GM18498 (cell line): ENCODE measurements at regions not wholly inside any gene's neighbourhood (a gene's known extent, or its start where the extent isn't known, plus 50 kb on each side); places are given as distances from the start of the nearest gene placed in this dataset.
A peak's percentile ranks its signal among the peaks of the same experiment; 100 is the strongest.

Source experiments
- ATAC-seq: cut with Tn5 transposase; IDR thresholded peaks from one replicate; pipeline ENCODE4 v1.9.1; 2021; ENCODE audit warnings: mild to moderate bottlenecking, moderate library complexity; ENCODE audit not compliant: unreplicated experiment

- ATAC-seq: no peak
Observed at GRCh38 chr2:81550277-81550676, 1245.7 kb upstream of the LRRTM1 start.

DNA sequence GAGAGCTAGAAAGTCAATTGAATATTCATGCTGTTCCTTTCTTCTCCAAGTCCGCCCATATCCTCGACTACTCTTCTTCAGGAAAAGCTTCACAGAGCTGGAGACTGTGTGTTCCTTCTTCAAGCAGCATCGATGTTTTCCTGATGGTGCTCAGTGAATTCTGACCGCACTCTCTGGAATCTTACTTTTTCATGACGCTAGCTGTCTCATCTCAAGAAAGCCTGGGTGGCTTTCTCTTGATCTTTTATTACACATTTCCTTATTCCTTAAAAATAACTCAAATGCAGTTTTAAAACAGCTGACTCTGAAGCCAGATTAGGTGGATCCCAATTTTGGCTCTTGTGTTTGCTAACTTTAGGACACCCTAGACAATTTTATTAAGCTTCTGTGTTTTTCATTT lies 1245.1 kb upstream of the LRRTM1 start:
- ATAC-seq: no peak

GRCh38 chr2:81545626-81546025 lies 1241.1 kb upstream of the LRRTM1 start:
- ATAC-seq: no peak

GRCh38 chr2:81542119-81542518 lies 1237.6 kb upstream of the LRRTM1 start:
- no peak for ATAC-seq

GRCh38 chr2:81529944-81530343 lies 1225.4 kb upstream of the LRRTM1 start:
- no peak for ATAC-seq

DNA sequence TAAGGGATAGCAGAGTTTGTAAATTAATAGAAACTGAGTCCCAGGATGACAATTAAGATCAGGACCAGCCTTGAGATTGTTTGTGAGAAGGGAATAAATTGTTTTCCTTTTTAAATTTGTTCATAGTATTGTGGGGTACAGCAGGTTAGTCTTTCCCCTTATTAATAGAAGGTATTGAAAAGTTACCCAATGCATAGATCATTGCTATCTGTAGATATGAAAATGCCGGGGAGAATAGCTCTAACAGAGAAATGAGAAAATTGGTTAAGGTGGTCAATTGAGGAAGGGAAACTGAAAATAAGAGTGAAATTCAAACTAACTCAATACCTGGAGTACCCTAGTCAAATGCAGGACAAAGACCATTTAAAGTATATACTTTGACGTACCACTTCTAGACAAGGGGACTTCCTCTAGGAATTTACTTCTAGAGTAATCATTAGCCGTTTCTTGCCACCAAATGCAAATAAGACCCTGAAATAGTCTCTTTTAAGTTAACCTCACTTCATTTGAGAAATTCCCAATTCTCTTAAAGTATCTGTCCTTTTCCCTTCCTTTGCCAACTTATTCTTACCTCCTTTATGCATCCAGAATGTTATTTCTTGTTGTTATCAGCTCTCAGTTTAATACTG lies 1224.4 kb upstream of the LRRTM1 start:
- peak; percentile 54 for ATAC-seq

DNA sequence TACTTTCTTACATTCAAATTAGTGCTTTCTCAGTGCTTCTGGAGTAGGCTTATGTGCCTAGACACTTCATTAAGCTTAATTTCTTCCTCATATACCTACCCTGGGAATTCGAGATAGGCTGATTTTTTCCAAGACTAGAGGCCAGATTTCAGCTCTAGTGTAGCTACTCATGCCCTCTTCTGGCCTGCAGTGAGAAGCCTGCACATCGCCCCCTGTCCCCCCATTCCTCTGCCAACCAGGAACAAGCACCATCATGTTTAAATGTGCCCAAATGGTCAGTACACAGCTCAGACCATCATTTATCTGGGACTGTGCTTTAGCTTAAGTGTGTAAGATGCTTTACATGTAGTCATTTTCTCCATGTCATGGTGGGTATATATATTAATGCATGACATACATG lies 1218.8 kb upstream of the LRRTM1 start:
- no peak for ATAC-seq

GRCh38 chr2:81513328-81513727 lies 1208.8 kb upstream of the LRRTM1 start:
- no peak for ATAC-seq

DNA sequence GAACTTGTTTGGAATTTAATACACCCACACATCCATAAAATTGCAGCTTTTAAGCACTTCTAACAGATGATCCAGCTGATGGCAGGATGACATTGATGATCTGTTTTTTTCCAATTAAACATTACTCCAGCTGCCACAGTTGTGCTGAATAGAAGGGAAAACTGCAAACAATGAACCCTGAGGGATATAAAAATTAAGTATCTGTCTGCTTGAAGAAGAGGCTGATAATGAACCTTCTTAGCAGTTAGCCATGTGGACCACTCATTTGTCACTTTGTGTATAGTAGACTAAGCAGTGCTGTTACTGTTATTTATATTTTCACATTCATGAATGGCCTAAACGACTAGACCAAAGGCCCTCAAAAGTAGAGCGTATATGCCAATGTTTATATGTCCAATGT lies 1201.0 kb upstream of the LRRTM1 start:
- no peak for ATAC-seq

DNA sequence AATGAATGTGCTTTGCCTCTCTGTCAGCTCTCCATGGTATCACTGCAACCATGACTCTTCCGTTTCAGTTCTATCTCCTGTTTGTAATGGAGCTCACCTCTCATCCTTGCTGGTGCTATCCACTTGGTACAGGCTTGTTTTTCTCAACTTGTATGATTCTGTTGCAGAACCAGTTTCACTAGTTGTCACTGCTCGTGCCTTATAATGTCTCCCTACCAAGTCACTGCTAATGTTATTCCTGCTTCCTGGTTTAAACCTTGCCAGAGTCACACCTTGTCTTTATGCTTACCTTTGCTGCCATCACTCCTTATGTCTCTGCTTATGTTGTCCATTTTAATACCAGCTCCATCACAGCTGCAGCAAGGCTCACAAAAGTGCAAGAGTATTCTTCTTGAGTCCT lies 1191.0 kb upstream of the LRRTM1 start:
- ATAC-seq: no peak

- ATAC-seq: no peak
Observed at GRCh38 chr2:81483254-81483653, 1178.7 kb upstream of the LRRTM1 start.

GRCh38 chr2:81481994-81482368 lies 1177.4 kb upstream of the LRRTM1 start:
- no peak for ATAC-seq

DNA sequence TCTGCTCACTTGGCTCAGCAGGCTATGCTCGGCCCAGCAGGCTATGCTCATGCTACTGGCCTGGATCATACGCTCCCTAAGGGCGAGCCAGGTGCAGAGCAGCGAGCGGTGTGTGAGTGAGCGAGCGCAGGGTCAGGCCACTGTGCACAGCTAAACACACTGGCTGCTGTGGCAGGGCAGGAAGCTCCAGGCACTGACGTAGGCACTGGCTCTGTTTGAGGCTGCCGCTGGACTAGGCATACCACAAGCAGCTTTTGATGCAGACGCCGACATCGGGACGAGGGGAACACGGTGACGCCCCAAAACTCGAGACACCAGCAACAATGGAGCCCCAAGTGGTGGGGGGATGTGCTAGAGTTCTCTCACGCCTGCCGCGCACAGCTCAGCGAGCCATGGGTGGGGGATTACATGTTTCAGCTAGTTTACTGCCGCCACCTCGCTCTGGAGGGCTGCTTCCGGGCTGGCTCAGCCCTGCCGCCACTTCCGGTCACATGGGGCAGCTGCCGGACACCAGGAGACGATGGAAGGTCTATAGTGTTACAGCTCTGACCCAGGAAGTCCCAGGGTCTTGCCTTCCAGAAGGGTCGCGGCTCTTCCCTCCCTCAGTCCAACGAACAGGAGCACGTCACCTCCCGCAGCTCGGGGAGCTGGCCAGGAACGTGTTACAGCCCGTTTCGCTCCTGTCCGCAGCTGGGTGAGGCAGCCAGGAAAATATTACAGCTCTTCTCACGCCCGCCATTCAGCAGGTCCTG lies 1176.9 kb upstream of the LRRTM1 start:
- no peak for ATAC-seq

GRCh38 chr2:81467096-81467495 lies 1162.5 kb upstream of the LRRTM1 start:
- no peak for ATAC-seq

- ATAC-seq: no peak
Observed at GRCh38 chr2:81462420-81462819, 1157.9 kb upstream of the LRRTM1 start.

GRCh38 chr2:81445176-81445575 lies 1140.6 kb upstream of the LRRTM1 start:
- no peak for ATAC-seq

GRCh38 chr2:81437456-81438000 lies 1133.0 kb upstream of the LRRTM1 start:
- no peak for ATAC-seq

GRCh38 chr2:81436256-81436655 lies 1131.7 kb upstream of the LRRTM1 start:
- ATAC-seq: no peak

DNA sequence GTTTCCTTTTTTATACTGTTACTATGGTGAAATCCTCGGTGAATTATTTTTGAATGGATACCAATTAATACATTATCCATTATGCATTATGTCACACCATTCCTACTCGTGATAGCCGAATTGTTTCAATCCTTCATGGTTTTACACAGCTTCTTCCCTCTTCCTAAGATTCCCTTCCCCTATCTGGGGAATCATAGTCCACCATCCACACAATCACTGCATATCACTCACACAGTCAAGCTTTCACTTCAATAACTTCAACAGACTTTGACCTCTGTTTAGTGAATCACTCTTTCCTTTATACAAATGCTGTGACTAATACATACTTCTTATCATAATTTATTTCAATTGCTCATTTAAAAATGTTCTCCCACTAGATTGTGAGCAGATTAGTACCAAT lies 1108.1 kb upstream of the LRRTM1 start:
- no peak for ATAC-seq

DNA sequence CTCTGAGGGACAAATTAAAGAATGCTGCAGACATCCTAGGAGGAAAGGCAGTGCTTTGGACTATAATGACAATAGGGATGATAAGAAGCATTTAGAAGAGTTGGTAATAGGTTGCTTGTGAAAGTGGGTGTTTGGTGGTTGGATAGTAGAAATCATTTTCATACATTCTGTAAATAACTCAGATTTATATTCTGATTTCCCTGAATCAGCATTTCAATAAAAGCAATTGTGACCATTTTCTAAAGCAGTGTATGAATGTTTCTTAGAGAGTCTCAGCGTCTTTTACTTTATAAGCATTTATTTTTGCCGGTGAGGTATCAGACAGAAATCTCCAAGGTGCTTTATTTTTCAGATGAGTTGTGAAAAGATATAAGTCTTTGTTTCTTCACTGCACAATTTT lies 1099.0 kb upstream of the LRRTM1 start:
- ATAC-seq: no peak

DNA sequence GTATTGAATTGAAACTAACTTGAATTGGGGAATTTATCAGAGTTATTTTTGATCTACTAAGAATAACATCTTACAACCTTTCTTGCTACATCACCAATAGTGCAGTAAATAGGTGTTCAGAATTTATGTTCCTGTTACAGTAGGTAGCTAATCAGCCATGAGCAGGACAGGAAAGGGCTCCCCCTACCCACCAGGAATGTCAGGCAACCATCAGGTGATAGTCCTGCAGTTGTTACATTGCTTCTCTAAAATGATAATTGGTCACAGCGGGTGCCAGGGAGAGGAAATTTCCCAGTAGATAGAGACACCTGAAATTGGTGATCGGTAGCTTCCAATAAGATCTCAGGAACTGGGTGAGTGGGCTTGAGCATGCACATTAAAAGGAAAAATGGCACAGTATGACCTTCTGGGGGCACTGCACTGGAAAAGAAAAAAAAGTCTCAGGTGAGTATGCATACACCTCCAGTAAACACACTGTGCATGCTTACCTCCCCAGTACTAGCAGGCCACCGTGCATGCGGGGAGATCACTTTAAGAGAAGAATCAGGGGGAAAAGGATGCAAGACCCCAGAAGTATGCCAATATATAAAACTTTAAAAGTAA lies 1092.0 kb upstream of the LRRTM1 start:
- no peak for ATAC-seq

DNA sequence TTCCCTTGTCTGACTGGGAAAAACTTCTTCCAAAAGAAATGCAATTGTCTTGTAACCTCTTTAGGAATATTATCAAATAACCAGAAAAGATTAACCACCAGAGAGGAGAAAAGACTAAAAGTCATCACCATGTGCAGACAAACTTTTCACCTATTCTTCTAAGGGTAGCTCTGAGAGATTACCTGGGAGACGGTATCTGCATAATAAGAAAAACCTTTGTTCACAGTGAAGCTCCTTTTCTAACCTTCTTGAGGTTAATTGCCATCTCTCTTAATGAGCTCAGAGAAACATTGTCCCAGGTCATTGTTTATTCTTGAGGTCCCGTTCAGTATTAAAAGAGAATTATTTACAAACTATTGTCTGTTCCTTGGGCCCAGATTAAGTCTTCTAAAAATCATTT lies 1091.2 kb upstream of the LRRTM1 start:
- no peak for ATAC-seq
